PFSK-1 (cell line): ENCODE measurements at regions not wholly inside any gene's neighbourhood (a gene's known extent, or its start where the extent isn't known, plus 50 kb on each side); places are given as distances from the start of the nearest gene placed in this dataset.

Source experiments
- FOXP2 ChIP-seq: optimal IDR thresholded peaks from 2 replicates; pipeline ENCODE3; 2011; ENCODE audit warnings: borderline replicate concordance, control low read depth, inconsistent platforms; ENCODE audit not compliant: insufficient read depth; ENCODE audit errors: extremely low read length, extremely low read depth
- POLR2AphosphoS5 ChIP-seq: IDR thresholded peaks from 2 replicates; pipeline ENCODE4 v1.6.1; 2012; ENCODE audit warnings: low read depth, mild to moderate bottlenecking, control low read depth, low read length, moderate library complexity
- SIN3A ChIP-seq: IDR thresholded peaks from 2 replicates; pipeline ENCODE4 v1.6.1; 2012; ENCODE audit warnings: mild to moderate bottlenecking, low read length, moderate library complexity, borderline replicate concordance; ENCODE audit not compliant: insufficient read depth
- TAF1 ChIP-seq: IDR thresholded peaks from 2 replicates; pipeline ENCODE4 v1.6.1; 2012; ENCODE audit warnings: low read length, control low read depth, borderline replicate concordance; ENCODE audit not compliant: insufficient read depth
- TF ChIP-seq, protein P1 (sequence below), 2 experiments: IDR thresholded peaks; 2 replicates each; pipeline versions ENCODE4 v1.6.1 to v1.8.0; 2011 to 2012; ENCODE audit warnings: low read depth in 2 of 2, low read length in 2 of 2, control low read depth in 1 of 2, inconsistent platforms in 1 of 2, mild to moderate bottlenecking in 1 of 2, moderate library complexity in 1 of 2; ENCODE audit not compliant: insufficient read depth in 1 of 2

DNA sequence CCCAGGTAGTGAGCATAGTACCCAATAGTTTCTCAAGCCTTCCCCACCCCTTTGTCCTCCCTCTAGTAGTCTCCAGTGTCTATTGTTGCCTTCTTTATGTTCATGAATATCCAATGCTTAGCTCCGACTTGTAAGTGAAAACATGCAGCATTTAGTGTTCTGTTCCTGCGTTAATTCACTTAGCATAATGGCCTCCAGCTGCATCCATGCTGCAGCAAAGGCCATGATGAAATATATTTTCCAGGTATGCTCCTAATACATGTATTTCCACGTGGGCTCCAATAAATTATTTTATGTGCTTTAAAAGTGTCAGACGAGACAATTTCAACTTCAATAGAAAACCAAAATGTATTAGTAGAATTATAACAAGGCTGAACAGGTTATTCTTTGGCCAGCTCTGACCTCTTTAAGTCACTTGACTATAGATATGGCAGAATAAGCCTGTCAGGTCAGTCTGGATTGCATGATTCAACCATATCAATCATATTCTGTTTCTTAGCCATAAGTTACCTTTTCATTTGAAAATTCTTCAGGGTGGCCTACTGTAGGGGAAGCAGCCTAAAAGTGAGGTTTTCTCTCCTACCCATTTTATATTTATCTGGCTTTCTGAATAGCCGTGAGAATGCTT is 2291.6 kb upstream of the WWC1 start:
- TF ChIP-seq FOXP2 (no peak), SIN3A (no peak), POLR2AphosphoS5 (no peak), TAF1 (no peak)
- TF ChIP-seq, protein P1, sequence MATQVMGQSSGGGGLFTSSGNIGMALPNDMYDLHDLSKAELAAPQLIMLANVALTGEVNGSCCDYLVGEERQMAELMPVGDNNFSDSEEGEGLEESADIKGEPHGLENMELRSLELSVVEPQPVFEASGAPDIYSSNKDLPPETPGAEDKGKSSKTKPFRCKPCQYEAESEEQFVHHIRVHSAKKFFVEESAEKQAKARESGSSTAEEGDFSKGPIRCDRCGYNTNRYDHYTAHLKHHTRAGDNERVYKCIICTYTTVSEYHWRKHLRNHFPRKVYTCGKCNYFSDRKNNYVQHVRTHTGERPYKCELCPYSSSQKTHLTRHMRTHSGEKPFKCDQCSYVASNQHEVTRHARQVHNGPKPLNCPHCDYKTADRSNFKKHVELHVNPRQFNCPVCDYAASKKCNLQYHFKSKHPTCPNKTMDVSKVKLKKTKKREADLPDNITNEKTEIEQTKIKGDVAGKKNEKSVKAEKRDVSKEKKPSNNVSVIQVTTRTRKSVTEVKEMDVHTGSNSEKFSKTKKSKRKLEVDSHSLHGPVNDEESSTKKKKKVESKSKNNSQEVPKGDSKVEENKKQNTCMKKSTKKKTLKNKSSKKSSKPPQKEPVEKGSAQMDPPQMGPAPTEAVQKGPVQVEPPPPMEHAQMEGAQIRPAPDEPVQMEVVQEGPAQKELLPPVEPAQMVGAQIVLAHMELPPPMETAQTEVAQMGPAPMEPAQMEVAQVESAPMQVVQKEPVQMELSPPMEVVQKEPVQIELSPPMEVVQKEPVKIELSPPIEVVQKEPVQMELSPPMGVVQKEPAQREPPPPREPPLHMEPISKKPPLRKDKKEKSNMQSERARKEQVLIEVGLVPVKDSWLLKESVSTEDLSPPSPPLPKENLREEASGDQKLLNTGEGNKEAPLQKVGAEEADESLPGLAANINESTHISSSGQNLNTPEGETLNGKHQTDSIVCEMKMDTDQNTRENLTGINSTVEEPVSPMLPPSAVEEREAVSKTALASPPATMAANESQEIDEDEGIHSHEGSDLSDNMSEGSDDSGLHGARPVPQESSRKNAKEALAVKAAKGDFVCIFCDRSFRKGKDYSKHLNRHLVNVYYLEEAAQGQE (IDR thresholded peaks at IDR 0.05; ENCODE audit: insufficient read depth in 1 of 2, low read depth in 2 of 2, low read length in 2 of 2): no peak

DNA sequence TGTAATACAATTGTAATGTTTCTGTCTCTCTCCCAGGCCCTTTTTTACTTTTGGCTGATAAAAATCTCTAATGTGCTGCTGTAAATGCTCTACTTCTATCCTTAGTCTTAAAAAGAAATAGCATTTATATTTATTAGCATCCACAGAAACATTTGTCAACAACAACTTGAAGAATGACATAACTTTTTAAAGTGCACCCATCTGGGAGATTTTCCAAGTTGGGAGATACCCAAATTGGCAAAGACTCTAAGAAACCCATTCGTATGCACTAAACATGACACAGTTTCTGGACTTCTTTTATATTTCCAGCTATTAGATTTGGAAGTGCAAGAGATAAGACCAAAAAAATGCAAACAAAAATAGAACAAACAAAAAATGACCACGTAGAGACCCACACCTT is 2287.4 kb upstream of the WWC1 start:
- no peak for TF ChIP-seq POLR2AphosphoS5
- TF ChIP-seq, protein P1 (IDR thresholded peaks at IDR 0.05; ENCODE audit: insufficient read depth in 1 of 2, low read depth in 2 of 2, low read length in 2 of 2): no peak
- TF ChIP-seq TAF1: no peak
- TF ChIP-seq SIN3A: no peak
- TF ChIP-seq FOXP2: no peak

DNA sequence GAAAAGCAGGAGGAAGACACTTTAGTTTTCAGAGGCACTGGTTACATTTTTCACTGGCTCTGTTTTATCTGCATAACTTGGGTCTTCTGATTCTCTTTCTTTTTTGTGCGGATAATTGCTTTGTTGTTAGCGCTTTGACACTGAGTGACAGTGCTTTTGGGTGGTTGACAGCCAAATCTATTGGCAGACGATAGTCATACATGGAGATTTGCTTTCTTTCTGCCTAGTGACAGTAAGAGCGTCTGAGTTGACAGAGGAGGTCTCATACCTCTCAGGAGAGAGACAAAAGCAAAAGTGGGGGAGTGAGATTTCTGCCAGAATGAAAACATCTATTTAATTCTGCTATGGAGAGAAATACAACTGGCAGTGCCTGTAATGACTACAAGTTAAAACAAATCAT is 2278.0 kb upstream of the WWC1 start:
- TF ChIP-seq TAF1 (no peak), SIN3A (no peak), POLR2AphosphoS5 (no peak), FOXP2 (no peak)
- TF ChIP-seq, protein P1 (IDR thresholded peaks at IDR 0.05; ENCODE audit: insufficient read depth in 1 of 2, low read depth in 2 of 2, low read length in 2 of 2): no peak

DNA sequence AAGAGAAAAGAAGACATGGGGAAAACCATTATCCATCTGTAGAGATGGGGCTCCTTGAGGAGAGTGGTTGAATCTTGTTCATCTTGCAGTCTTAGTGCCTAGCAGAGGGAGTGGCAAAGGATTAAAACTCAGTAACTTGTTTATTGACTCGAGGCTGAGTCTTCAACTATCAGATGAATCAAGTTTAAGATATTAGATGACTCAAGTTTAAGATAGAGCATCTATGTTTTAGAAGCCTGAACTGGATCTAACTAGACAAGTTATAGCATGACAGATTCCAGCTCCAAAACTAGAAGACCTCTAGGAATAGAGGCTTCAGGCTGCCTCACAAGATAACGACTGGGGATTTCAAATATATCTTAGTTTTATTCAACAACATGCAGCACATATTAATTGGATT is 2277.2 kb upstream of the WWC1 start:
- TF ChIP-seq FOXP2 (no peak), POLR2AphosphoS5 (no peak), SIN3A (no peak), TAF1 (no peak)
- TF ChIP-seq, protein P1 (IDR thresholded peaks at IDR 0.05; ENCODE audit: insufficient read depth in 1 of 2, low read depth in 2 of 2, low read length in 2 of 2): no peak

DNA sequence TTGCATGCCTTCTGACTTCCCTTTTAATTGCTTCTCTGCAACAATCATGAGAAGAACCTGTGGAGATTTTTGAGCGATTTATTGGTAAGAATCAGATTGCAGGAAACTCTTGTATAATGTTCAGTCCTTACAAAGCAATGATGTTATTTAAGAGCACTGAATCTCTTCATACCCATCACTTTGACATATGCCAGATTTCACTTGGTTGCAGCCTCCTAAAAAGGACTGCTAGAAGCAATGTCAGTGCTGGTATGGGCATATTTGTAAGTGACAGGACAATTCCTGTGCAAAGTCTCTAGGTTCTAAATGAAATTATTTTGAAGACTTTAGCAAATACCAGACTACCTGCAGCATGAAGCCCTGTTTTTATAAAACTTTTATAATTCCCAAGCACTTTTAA is 2272.7 kb upstream of the WWC1 start:
- TF ChIP-seq, protein P1 (IDR thresholded peaks at IDR 0.05; ENCODE audit: insufficient read depth in 1 of 2, low read depth in 2 of 2, low read length in 2 of 2): no peak
- no peak for TF ChIP-seq TAF1
- no peak for TF ChIP-seq FOXP2
- TF ChIP-seq POLR2AphosphoS5: no peak
